ENCODE measurements at regions not wholly inside any gene's neighbourhood (a gene's known extent, or its start where the extent isn't known, plus 50 kb on each side); places are given as distances from the start of the nearest gene placed in this dataset.

- no peak for TF ChIP-seq CTCF (IDR thresholded peaks at IDR 0.05)
- TF ChIP-seq POLR2AphosphoS5 (IDR thresholded peaks at IDR 0.05), result no peak
- TF ChIP-seq POLR2A (IDR thresholded peaks at IDR 0.05), result no peak
Measured at GRCh38 chr3:28934126-28934813, 346.6 kb upstream of the RBMS3 start.
